Brain microvascular endothelial cell (primary cell): ENCODE measurements at regions not wholly inside any gene's neighbourhood (a gene's known extent, or its start where the extent isn't known, plus 50 kb on each side); places are given as distances from the start of the nearest gene placed in this dataset.

ENCODE experiments used
- DNase-seq: peaks from one replicate; pipeline ENCODE4 v3.0.0-alpha.2; 2020
- H3K27ac ChIP-seq: fragments of 250-450 bp; sonication (Bioruptor Pico); 2 replicates; pipeline ENCODE4 v1.5.1; 2020; ENCODE audit warnings: mild to moderate bottlenecking, moderate library complexity
- H3K27me3 ChIP-seq: fragments of 250-450 bp; sonication (Bioruptor Pico); replicated peaks from 2 replicates; pipeline ENCODE4 v1.5.1; 2020; ENCODE audit warnings: mild to moderate bottlenecking
- H3K36me3 ChIP-seq: fragments of 250-450 bp; sonication (Bioruptor Pico); replicated peaks from 2 replicates; pipeline ENCODE4 v1.5.1; 2020; ENCODE audit warnings: mild to moderate bottlenecking
- H3K4me3 ChIP-seq: 2 replicates; pipeline ENCODE4 v1.5.1; 2011; ENCODE audit warnings: low read depth, mild to moderate bottlenecking, control low read depth, low read length, moderate library complexity
- CTCF ChIP-seq: IDR thresholded peaks from 2 replicates; pipeline ENCODE4 v1.5.1; 2011; ENCODE audit warnings: low read depth, mild to moderate bottlenecking, moderate library complexity, low read length, control low read depth, inconsistent platforms; ENCODE audit errors: missing control alignments
- in situ Hi-C: cut with HindIII; loops from 2 replicates; pipeline ENCODE4 v1.10.0; 2017; ENCODE audit warnings: low sequenced_read_pairs, low pct_ligation_motif_present

GRCh38 chr13:109479534-109479933 lies 306.8 kb downstream of the IRS2 start:
- no peak for DNase-seq
- in situ Hi-C loops = no loop called here
- Histone ChIP-seq H3K36me3 (no peaks in the 10 kb centered on the region), H3K4me3 (no peak overlapping the region), H3K27me3 (no peaks in the 10 kb centered on the region), H3K27ac (no peak overlapping the region)
- TF ChIP-seq CTCF = no peak

DNA sequence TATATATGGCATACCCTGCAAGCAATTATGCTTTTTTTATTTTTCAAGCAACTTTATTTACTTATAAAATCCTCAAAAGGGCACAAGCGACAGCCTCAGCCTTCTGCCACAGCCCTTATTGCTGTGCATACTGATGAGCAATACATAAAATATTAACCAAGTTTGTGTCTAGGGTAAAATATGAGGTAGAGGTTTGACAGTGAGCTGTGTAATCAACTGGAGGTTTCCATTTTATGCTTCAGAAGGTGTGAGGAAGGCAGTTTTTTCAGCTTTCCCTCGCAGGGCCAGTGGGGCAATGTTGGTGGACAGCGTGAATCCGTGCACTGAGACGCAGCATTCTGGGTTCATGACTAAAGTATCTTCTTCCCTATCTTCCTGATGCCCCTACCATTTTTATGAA lies 310.4 kb downstream of the IRS2 start:
- H3K4me3 ChIP-seq = no peak overlapping the region
- H3K27ac ChIP-seq = no peak overlapping the region
- TF ChIP-seq CTCF = no peak
- in situ Hi-C loops = no loop called here
- DNase-seq = no peak
- no peaks in the 10 kb centered on the region for H3K36me3 ChIP-seq
- no peaks in the 10 kb centered on the region for H3K27me3 ChIP-seq

DNA sequence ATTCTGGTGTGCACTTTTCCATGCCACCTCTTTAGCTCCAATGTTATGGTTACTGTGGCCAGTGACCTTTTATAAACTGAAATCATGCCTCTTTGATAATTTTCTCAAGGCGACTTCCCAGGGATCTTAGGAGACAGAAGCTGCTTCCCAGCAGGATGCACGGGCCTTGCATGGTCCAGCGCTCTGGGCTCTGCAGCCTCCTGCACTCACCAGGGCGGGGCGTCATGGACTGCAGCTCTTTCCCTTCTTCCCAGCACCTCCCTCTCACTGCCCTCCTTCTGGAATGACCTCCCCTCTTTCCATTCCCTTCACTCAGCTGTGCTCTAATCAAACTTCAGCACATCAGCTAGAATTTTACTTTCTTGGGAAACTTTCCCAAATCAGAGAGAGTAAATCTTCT lies 318.3 kb downstream of the IRS2 start:
- H3K27ac ChIP-seq = no peak overlapping the region
- no peak overlapping the region for H3K4me3 ChIP-seq
- TF ChIP-seq CTCF = no peak
- DNase-seq = no peak
- in situ Hi-C loops = no loop called here
- no peaks in the 10 kb centered on the region for H3K27me3 ChIP-seq
- H3K36me3 ChIP-seq = no peaks in the 10 kb centered on the region

DNA sequence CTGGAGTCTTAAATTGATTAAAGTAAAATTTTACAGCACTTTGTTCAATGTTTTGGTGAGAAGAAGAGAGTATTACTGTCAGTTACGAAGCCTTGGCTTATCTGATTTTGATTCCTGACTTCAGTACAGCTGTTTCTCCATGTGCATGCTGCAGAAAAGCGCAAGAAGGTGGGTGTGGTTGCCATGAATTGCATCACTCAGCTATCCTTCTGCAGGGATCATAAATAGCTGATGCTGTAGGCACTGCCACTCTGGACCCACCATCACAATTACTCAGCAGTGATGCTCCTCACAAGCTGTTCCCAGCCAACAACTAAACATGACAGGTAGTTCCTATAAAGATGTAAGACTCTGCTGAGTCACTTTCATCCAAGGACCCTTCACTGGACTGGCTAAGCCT lies 321.2 kb downstream of the IRS2 start:
- H3K27ac ChIP-seq = no peak overlapping the region
- H3K36me3 ChIP-seq = no peaks in the 10 kb centered on the region
- TF ChIP-seq CTCF = no peak
- H3K27me3 ChIP-seq = no peaks in the 10 kb centered on the region
- no peak for DNase-seq
- no peak overlapping the region for H3K4me3 ChIP-seq
- in situ Hi-C loops = no loop called here

DNA sequence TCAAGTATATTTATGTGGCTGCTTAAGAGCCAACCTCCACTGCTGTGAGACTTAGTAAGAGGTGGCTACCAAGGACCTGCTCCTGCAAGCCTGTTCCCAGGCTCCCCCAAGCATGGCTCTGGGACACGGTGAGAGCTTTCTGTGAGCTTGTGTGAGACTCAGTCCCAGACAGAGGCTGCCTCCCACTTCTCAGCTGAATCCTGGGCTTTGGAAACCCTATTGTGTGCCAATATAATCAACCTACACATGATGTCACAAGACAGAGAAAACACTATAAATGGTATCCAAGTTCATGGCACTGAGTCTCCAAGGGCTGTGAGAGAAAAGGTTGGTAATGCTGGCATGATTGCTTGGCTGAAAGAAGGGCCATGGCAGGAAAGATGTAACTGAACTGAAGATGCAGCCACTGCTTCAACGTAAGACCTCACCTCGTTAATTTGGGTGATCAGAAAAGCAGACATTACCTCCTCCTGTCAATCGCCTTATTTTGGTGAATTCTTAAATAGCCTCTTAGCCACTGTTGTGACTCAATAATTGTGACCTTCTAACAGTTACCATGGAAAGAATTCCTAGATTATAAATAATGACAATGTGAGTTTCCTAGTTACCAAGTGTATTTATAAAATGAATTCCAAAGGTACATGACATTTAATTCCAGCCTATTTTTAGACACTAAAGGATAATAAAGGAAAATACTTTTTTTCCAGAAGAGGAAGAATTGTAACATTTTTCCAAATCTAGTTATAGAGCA lies 332.0 kb downstream of the IRS2 start:
- no peaks in the 10 kb centered on the region for H3K27me3 ChIP-seq
- DNase-seq = no peak
- H3K36me3 ChIP-seq = no peaks in the 10 kb centered on the region
- in situ Hi-C loops = no loop called here
- H3K4me3 ChIP-seq = no peak overlapping the region
- TF ChIP-seq CTCF = no peak
- no peak overlapping the region for H3K27ac ChIP-seq

GRCh38 chr13:109451726-109452125 lies 334.7 kb downstream of the IRS2 start:
- Histone ChIP-seq H3K4me3 (no peak overlapping the region), H3K27ac (no peak overlapping the region), H3K27me3 (no peaks in the 10 kb centered on the region), H3K36me3 (no peaks in the 10 kb centered on the region)
- in situ Hi-C loops = no loop called here
- TF ChIP-seq CTCF = no peak
- peak; percentile 6 for DNase-seq
